ENCODE measurements at regions not wholly inside any gene's neighbourhood (a gene's known extent, or its start where the extent isn't known, plus 50 kb on each side); places are given as distances from the start of the nearest gene placed in this dataset.

GRCh38 chr12:116482179-116482578 is 77.0 kb upstream of the MAP1LC3B2 start:
- DNase-seq (ENCODE audit: low read depth in 3 of 3, low spot score in 1 of 3), result no peak

DNA sequence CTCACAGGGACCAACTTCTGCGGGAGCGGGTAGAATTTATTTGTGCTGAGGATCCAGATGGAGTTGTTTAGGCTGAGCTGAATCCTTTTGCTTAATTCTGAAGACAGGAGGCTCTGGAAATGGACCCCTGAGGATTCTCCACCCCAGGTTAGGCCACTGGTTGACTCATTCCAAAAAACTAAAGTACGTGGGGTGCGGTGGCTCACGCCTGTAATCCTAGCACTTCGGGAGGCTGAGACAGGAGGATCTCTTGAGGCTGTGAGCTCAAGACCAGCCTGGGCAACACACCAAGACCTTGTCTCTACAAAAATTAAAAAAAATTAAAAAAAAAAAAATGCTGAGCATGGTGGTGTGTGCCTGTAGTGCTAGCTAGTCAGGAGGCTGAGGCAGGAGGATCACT is 76.3 kb upstream of the MAP1LC3B2 start:
- DNase-seq (ENCODE audit: low read depth in 3 of 3, low spot score in 1 of 3), result no peak

GRCh38 chr12:116483959-116484750 is 75.0 kb upstream of the MAP1LC3B2 start:
- DNase-seq (ENCODE audit: low read depth in 3 of 3, low spot score in 1 of 3), result no peak

DNA sequence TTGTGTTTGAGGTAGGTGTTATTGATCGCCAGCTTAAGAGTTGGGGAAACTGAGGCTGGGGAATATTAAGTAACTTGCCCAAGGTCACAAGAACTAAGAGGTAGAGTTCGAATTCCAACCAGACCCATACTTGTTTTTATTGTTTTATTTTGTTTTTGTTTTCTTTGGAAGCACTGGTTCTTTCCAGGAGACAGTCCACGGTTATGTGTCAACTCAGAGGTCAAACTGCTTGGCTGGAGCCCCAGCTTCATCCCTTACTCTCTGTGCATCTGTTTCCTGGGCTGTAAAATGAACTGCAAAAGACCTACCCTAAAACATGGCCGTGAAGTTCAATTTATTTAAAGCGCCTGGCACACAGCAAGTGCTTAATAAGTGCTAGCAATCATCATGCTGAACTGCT is 74.4 kb upstream of the MAP1LC3B2 start:
- no peak for DNase-seq (ENCODE audit: low read depth in 3 of 3, low spot score in 1 of 3)

- DNase-seq (ENCODE audit: low read depth in 3 of 3, low spot score in 1 of 3), result no peak
These were observed 70.1 kb upstream of the MAP1LC3B2 start for GRCh38 chr12:116489116-116489515.

DNA sequence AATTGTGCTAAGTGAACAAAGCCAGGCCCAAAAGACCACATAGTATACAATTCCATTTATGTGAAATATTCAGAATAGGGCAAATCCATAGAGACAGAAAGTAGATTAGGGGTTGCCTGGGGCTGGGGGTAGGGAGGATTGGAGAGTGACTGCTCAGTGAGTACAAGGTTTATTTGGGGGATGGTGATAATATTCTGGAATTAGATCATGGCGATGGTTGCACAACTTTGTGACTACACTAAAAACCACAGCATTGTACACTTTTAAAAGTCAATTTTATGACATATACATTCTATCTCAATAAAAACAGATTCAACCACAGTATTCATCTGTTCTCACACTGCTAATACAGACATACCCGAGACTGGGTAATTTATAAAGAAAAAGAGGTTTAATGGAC is 68.7 kb upstream of the MAP1LC3B2 start:
- DNase-seq (ENCODE audit: low read depth in 3 of 3, low spot score in 1 of 3), result no peak

DNA sequence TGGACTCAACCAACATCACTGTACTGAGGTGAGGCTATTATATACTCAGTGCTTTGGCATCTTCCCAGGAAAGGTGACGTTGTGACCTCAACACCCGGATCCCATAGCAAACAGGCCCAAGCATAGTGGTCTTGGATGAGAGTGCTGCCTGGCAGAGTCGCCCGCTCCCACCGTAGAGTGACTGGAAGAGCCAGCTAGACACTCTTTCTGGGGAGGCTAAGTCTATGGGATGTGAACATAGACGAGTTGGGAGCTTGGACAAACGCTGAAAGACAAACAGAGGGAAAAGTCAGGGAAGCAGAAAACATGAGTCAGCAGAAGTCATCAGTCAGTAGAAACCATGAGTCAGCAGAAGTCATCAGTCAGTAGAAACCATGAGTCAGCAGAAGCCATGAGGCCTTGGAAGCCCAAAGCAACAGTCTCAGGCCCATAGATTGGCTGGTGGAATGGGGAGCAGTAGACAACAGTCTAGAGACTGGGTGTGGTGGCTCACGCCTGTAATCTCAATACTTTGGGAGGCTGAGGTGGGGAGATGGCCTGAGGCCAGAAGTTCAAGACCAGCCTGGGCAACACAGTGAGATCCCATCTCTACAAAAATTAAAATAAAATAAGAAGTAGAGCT is 66.4 kb upstream of the MAP1LC3B2 start:
- no peak for DNase-seq (ENCODE audit: low read depth in 3 of 3, low spot score in 1 of 3)

- DNase-seq (ENCODE audit: low read depth in 3 of 3, low spot score in 1 of 3), result no peak
These were observed 63.9 kb upstream of the MAP1LC3B2 start for GRCh38 chr12:116495260-116495659.

- no peak for DNase-seq (ENCODE audit: low read depth in 3 of 3, low spot score in 1 of 3)
These were observed 62.1 kb upstream of the MAP1LC3B2 start for GRCh38 chr12:116497051-116497591.

GRCh38 chr12:116498471-116498870 is 60.7 kb upstream of the MAP1LC3B2 start:
- DNase-seq (ENCODE audit: low read depth in 3 of 3, low spot score in 1 of 3), result no peak

DNA sequence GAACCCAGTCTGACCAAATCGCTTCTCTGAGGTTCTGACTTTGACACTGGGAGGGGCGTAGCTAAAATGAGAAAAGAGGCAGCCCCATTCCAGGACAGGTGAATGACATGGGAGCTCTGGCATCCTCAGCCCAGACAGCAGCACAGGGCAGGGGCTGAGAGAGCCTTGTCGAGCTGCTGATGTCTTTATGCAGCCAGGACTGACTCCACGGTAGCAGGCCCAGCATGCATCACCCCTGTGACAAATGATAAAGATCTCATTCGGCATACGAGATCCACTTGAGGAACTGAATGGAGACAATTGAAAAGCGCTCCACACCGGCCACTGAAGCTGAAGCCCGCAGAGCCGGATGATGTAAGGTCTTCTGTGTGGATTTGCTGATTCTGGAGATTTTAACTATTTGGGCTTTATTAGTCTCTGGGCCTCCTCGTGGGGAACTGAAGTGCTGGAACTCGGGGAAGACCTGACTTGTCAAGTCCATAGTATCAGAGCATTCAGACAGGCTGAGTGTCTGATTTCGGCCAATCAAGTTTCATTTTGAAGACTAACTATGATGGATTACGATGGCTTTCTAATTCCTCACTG is 56.9 kb upstream of the MAP1LC3B2 start:
- no peak for DNase-seq (ENCODE audit: low read depth in 3 of 3, low spot score in 1 of 3)

DNA sequence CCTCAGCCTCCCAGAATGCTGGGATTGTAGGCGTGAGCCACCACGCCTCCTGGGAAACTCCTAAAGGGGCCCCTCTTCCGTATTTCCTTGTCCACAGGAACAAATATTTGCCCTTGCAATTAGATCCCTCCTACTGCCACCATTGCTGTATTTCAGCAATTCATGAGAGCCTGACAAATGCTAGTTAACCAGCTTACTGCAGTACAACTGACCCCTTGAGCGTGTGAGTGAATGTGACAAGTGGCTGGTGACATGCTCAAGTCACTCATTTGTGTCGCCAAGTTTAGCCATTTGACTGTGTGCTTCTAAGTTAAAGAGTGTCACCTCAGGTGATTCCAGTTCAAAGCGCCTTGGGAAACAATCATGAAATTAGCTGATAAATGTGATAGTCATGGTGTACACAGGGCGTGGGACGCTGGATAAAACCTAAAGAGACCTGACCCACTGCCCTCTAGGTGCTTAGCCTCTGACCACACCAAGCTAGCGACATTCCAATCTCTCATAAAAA is 56.1 kb upstream of the MAP1LC3B2 start:
- DNase-seq (ENCODE audit: low read depth in 3 of 3, low spot score in 1 of 3), result no peak

DNA sequence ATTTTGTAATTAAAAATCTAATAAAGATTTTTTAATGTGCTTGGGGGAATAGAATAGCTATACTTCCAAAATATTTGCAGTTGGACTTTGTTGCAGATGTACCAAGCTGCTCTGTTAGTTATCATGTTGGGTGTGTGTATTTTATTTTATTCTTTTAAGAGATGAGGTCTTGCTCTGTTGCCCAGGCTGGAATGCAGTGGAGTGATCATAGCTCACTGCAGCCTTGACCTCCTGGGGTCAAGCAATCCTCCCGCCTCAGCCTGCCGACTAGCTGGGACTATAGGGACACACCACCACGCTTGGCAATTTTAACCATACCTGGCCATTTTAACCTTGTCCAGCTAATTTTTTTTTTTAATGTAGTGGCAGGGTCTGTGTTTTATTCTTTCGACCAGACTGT is 54.7 kb upstream of the MAP1LC3B2 start:
- no peak for DNase-seq (ENCODE audit: low read depth in 3 of 3, low spot score in 1 of 3)

DNA sequence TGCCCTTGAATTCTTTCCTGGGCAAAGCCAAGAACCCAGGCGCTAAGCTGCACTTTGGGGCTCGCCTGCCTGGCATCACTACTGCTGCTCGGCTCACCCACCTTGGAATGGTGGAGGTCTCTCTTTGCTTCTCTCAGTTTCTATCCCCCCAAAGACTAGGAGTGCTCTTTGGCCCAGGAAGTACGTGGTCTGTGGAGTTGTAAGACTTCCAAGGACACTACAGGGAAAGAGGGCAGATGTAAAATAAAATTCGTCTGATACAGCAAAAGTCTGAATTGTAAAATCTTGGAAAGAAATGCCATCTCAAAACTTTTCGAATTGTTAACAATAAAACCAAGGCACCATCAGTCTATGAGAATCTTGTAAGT is 52.5 kb upstream of the MAP1LC3B2 start:
- DNase-seq (ENCODE audit: low read depth in 3 of 3, low spot score in 1 of 3), result no peak

GRCh38 chr12:116508145-116509121 is 50.7 kb upstream of the MAP1LC3B2 start:
- peak in 1 of 3 donors; percentile 15 for DNase-seq (ENCODE audit: low read depth in 3 of 3, low spot score in 1 of 3)

All from stimulated activated CD4-positive, alpha-beta T cell treated with anti-CD3 and anti-CD28 coated beads, TNF-alpha, amount 100 ng/mL, for 1 hour (primary cell).